B cell (primary cell): ENCODE measurements at regions not wholly inside any gene's neighbourhood (a gene's known extent, or its start where the extent isn't known, plus 50 kb on each side); places are given as distances from the start of the nearest gene placed in this dataset.

Experiments used
- ATAC-seq: fragments of 200-7000 bp; cut with Tn5 transposase; one replicate; pipeline ENCODE4 v1.10.0; 2021; ENCODE audit warnings: low read depth, mild to moderate bottlenecking, moderate number of reproducible peaks, moderate library complexity
- CTCF ChIA-PET: fragments of 350-600 bp; sonication (Branson Sonifier 250); formaldehyde crosslinking; loops from one replicate; lab custom pipeline; 2021; ENCODE audit warnings: antibody characterized with exemption, inconsistent platforms; lab: Charles Lee
- POLR2A ChIA-PET: fragments of 350-600 bp; sonication (Branson Sonifier 250); formaldehyde crosslinking; loops from one replicate; lab custom pipeline; 2021; ENCODE audit warnings: antibody characterized with exemption; lab: Charles Lee
- DNase-seq: peaks from one replicate; pipeline ENCODE4 v3.0.0; 2013
- H2AFZ ChIP-seq: 2 replicates; pipeline ENCODE4 v1.6.1; 2012; ENCODE audit warnings: mild to moderate bottlenecking, low read depth, low read length; ENCODE audit not compliant: insufficient read depth, poor library complexity, severe bottlenecking
- H3K27ac ChIP-seq, 2 donors: 1 replicate in 1 of 2; 2 replicates in 1 of 2; pipeline ENCODE4 v1.5.1; 2012 to 2013; ENCODE audit warnings: low read length in 2 of 2, mild to moderate bottlenecking in 2 of 2, moderate library complexity in 1 of 2
- H3K27me3 ChIP-seq, 4 experiments: fragments of 200-600 bp in 1 of 4; sonication (generic) in 1 of 4; replicated peaks in 1 of 4; 1 replicate in 2 of 4; 2 replicates in 2 of 4; pipeline versions ENCODE4 v1.6.1 to v1.7.0; 2013 to 2016; ENCODE audit warnings: low read length in 3 of 4, mild to moderate bottlenecking in 2 of 4, mixed read lengths in 1 of 4, moderate library complexity in 1 of 4; ENCODE audit not compliant: insufficient read depth in 4 of 4, control insufficient read depth in 3 of 4; ENCODE audit errors: control extremely low read depth in 1 of 4
- H3K36me3 ChIP-seq, 2 experiments: replicated peaks in 1 of 2; 1 replicate in 1 of 2; 2 replicates in 1 of 2; pipeline versions ENCODE4 v1.6.1 to v1.7.1; 2013; ENCODE audit warnings: low read length in 1 of 2; ENCODE audit not compliant: insufficient read depth in 2 of 2, control insufficient read depth in 1 of 2; ENCODE audit errors: control extremely low read depth in 1 of 2, extremely low read depth in 1 of 2
- H3K4me1 ChIP-seq, 2 donors: fragments of 200-600 bp in 1 of 2; sonication (generic) in 1 of 2; 1 replicate in 1 of 2; 2 replicates in 1 of 2; pipeline versions ENCODE4 v1.5.1 to v1.6.1; 2013 to 2017; ENCODE audit warnings: low read length in 2 of 2; ENCODE audit not compliant: control insufficient read depth in 2 of 2, insufficient read depth in 2 of 2
- H3K4me2 ChIP-seq: replicated peaks from 2 replicates; pipeline ENCODE3; 2012; ENCODE audit warnings: mild to moderate bottlenecking, low read depth, low read length; ENCODE audit not compliant: poor library complexity, severe bottlenecking
- H3K4me3 ChIP-seq, 5 experiments: fragments of 200-600 bp in 1 of 5; sonication (generic) in 1 of 5; 1 replicate in 3 of 5; 2 replicates in 2 of 5; pipeline versions ENCODE4 v1.5.1 to v1.7.0; 2011 to 2016; ENCODE audit warnings: low read length in 4 of 5, mild to moderate bottlenecking in 4 of 5, low read depth in 2 of 5, control low read depth in 1 of 5, moderate library complexity in 1 of 5; ENCODE audit not compliant: insufficient read depth in 1 of 5; ENCODE audit errors: control extremely low read depth in 1 of 5, extremely low read depth in 1 of 5
- H3K79me2 ChIP-seq: fragments of 200-600 bp; sonication (generic); one replicate; pipeline ENCODE4 v1.6.0; 2016; ENCODE audit warnings: low read length; ENCODE audit not compliant: control insufficient read depth, insufficient read depth
- H3K9ac ChIP-seq: fragments of 200-600 bp; sonication (generic); 2 replicates; pipeline ENCODE4 v1.6.1; 2017; ENCODE audit warnings: mild to moderate bottlenecking, low read length, moderate library complexity
- H3K9me3 ChIP-seq, 3 donors: one replicate each; pipeline versions ENCODE4 v1.6.1 to v1.7.1; 2013; ENCODE audit warnings: low read length in 2 of 3; ENCODE audit not compliant: control insufficient read depth in 2 of 3, insufficient read depth in 1 of 3; ENCODE audit errors: control extremely low read depth in 1 of 3
- H4K20me1 ChIP-seq: 2 replicates; pipeline ENCODE4 v1.6.0; 2012; ENCODE audit warnings: mild to moderate bottlenecking, low read length; ENCODE audit not compliant: insufficient read depth, control insufficient read depth, poor library complexity, severe bottlenecking
- H3K27ac Mint-ChIP-seq: one replicate; pipeline ENCODE4 v1.8.0; 2021; ENCODE audit warnings: mixed read lengths
- H3K27me3 Mint-ChIP-seq: one replicate; pipeline ENCODE4 v1.8.0; 2021; ENCODE audit warnings: mixed read lengths
- H3K4me1 Mint-ChIP-seq: one replicate; pipeline ENCODE4 v1.8.0; 2021; ENCODE audit warnings: mixed read lengths
- H3K4me3 Mint-ChIP-seq: one replicate; pipeline ENCODE4 v1.8.0; 2021; ENCODE audit warnings: mixed read lengths
- H3K9me3 Mint-ChIP-seq: one replicate; pipeline ENCODE4 v1.8.0; 2022; ENCODE audit warnings: mixed read lengths; ENCODE audit not compliant: insufficient read depth
- CTCF ChIP-seq: fragments of 200-600 bp; IDR thresholded peaks from one replicate; pipeline ENCODE4 v1.8.0; 2022; ENCODE audit warnings: antibody characterized with exemption, mild to moderate bottlenecking
- EZH2 ChIP-seq: IDR thresholded peaks from 2 replicates; pipeline ENCODE4 v1.6.1; 2012; ENCODE audit warnings: borderline replicate concordance, low read depth, mild to moderate bottlenecking, moderate library complexity, low read length; ENCODE audit not compliant: insufficient read depth, poor library complexity, severe bottlenecking
- WGBS: methylation state at CpG from one replicate; pipeline ENCODE4 v1.1.5; 2013; ENCODE audit warnings: missing lambda C conversion rate; ENCODE audit not compliant: insufficient coverage; 5-methylcytosine and 5-hydroxymethylcytosine counted together
- intact Hi-C: fragments of 100-400 bp; cut with micrococcal nuclease; formaldehyde crosslinking; loops from one replicate; pipeline ENCODE4 v1.10.0; 2022

DNA sequence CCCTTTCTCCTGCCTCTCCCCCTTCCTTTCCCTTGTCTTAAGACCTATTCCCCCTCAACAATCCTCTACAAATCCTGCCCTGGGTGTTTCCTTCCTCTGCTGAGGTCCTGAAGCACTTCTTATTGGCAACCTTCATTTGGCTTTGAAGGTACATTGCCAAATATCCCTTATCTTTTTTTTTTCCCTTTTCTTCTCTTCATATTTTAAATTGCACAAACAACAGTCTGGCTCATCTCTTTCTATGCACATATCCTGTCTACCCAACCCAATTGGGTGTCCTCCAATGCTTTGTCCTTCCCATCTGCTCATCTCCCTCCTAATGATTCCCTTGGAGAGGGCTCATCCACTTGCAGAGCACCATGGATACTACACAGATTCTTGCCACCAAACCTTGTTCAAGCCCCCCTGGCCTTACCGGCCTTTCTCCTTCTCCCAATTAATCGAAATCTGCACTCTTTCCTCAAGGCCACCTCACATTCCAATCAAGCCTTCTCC, 537.9 kb upstream of the JARID2 start:
- Mint-ChIP-seq H3K9me3 (no peaks in the 10 kb centered on the region), H3K27ac (no peak overlapping the region), H3K27me3 (no peaks in the 10 kb centered on the region), H3K4me1 (peaks cover 20% of the 10 kb centered on the region), H3K4me3 (no peak overlapping the region)
- no peaks in the 10 kb centered on the region for H4K20me1 ChIP-seq
- no peaks in the 10 kb centered on the region for H3K36me3 ChIP-seq
- no peak overlapping the region for H3K9ac ChIP-seq
- H3K79me2 ChIP-seq, result no peaks in the 10 kb centered on the region
- no peak for ATAC-seq
- no peak for TF ChIP-seq CTCF
- peaks cover 0 to 15% (median 12%) of the 10 kb centered on the region in 3 donors for H3K9me3 ChIP-seq
- no peak overlapping the region for H3K27ac ChIP-seq
- no peaks in the 10 kb centered on the region for H3K27me3 ChIP-seq
- POLR2A ChIA-PET, result no interaction called here
- H2AFZ ChIP-seq, result no peak overlapping the region
- no peak for DNase-seq
- CTCF ChIA-PET, result interaction anchor here (0.5 kb wide), 1 partner anchor 911 kb away, joined by 3 read pairs; no protein-coding TSS in a partner anchor
- no peak overlapping the region for H3K4me2 ChIP-seq
- peaks cover 8 to 13% of the 10 kb centered on the region in 2 donors for H3K4me1 ChIP-seq
- 100% methylated on average over 1 of the region's 2 CpGs for WGBS
- H3K4me3 ChIP-seq, result no peak overlapping the region
- intact Hi-C loops, result no loop called here

DNA sequence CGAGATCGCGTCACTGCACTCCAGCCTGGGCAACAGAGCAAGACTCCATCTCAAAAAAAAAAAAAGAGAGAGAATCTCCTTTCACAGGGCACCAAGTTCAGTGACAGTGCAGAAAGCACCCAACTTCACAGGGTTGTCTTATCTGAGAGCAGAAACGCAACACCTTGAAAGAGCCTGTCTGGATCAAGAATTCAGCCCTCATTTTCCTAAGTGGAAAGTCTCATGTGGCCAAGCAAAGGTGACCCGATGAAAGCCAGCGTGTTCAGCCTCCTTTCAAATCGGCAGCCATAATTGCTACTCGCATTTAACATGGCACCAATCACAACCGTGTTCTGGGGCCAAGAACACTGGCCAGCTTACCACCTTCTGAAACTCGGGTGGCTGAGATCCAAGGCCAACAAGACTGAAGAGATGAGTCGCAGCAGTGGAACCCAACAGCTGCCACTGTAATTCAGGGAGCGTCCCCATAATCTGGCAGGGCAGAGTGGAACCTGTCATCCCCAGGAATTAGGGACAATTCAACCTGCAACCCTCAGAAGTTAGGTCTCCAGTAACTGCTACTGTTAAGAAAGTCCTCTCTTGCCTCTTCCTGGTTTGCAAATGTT, 536.7 kb upstream of the JARID2 start:
- Histone ChIP-seq H3K9ac (no peak overlapping the region), H2AFZ (no peak overlapping the region), H3K36me3 (no peaks in the 10 kb centered on the region), H3K79me2 (no peaks in the 10 kb centered on the region), H3K4me1 (peaks cover 10 to 13% of the 10 kb centered on the region in 2 donors), H3K27me3 (no peaks in the 10 kb centered on the region), H3K9me3 (peaks cover 0 to 15% (median 12%) of the 10 kb centered on the region in 3 donors), H3K4me2 (no peak overlapping the region), H3K27ac (no peak overlapping the region), H3K4me3 (no peak overlapping the region), H4K20me1 (no peaks in the 10 kb centered on the region)
- TF ChIP-seq EZH2, result no peak
- TF ChIP-seq CTCF, result no peak
- WGBS, result 97% methylated on average over 9 of the region's 12 CpGs
- peaks cover 23% of the 10 kb centered on the region for H3K4me1 Mint-ChIP-seq
- H3K27me3 Mint-ChIP-seq, result no peaks in the 10 kb centered on the region
- no peak overlapping the region for H3K27ac Mint-ChIP-seq
- ATAC-seq, result no peak
- no peaks in the 10 kb centered on the region for H3K9me3 Mint-ChIP-seq
- ChIA-PET CTCF (no interaction called here), POLR2A (no interaction called here)
- no peak overlapping the region for H3K4me3 Mint-ChIP-seq
- no peak for DNase-seq
- intact Hi-C loops, result no loop called here
